DMS153 treated with DMSO at 0.1 percent for 48 hours (cell line): ENCODE measurements at regions not wholly inside any gene's neighbourhood (a gene's known extent, or its start where the extent isn't known, plus 50 kb on each side); places are given as distances from the start of the nearest gene placed in this dataset.
"Not testable (repeated sequence)": the region's sequence is repeated elsewhere in the genome, so short reads cannot be mapped to it uniquely, and the experiment has no call there.

Experiments
- DNase-seq: peaks from one replicate; lab custom pipeline; 2025; ENCODE audit not compliant: unreplicated experiment; lab: John Stamatoyannopoulos, UW

GRCh38 chr3:20517316-20517715, 331.3 kb upstream of the SGO1 start:
- not testable (repeated sequence) for DNase-seq

- no peak for DNase-seq
Measured at GRCh38 chr3:20516311-20516710, 330.3 kb upstream of the SGO1 start.

- DNase-seq = no peak
Measured at GRCh38 chr3:20515834-20516233, 329.8 kb upstream of the SGO1 start.

GRCh38 chr3:20511863-20512505, 326.0 kb upstream of the SGO1 start:
- peak; percentile 22 for DNase-seq

GRCh38 chr3:20510396-20510795, 324.4 kb upstream of the SGO1 start:
- no peak for DNase-seq

GRCh38 chr3:20503394-20504082, 317.5 kb upstream of the SGO1 start:
- no peak for DNase-seq

- DNase-seq = no peak
Measured at GRCh38 chr3:20490996-20491395, 305.0 kb upstream of the SGO1 start.

GRCh38 chr3:20488151-20488550, 302.1 kb upstream of the SGO1 start:
- DNase-seq = no peak

- no peak for DNase-seq
Measured at GRCh38 chr3:20484126-20484525, 298.1 kb upstream of the SGO1 start.

- no peak for DNase-seq
Measured at GRCh38 chr3:20482350-20482749, 296.3 kb upstream of the SGO1 start.

- DNase-seq = no peak
Measured at GRCh38 chr3:20480786-20481365, 294.9 kb upstream of the SGO1 start.

- DNase-seq = no peak
Measured at GRCh38 chr3:20478436-20478835, 292.4 kb upstream of the SGO1 start.

- not testable (repeated sequence) for DNase-seq
Measured at GRCh38 chr3:20464237-20464636, 278.2 kb upstream of the SGO1 start.

GRCh38 chr3:20462723-20463122, 276.7 kb upstream of the SGO1 start:
- DNase-seq = no peak

- DNase-seq = no peak
Measured at GRCh38 chr3:20462226-20462625, 276.2 kb upstream of the SGO1 start.

- no peak for DNase-seq
Measured at GRCh38 chr3:20458994-20459716, 273.1 kb upstream of the SGO1 start.

GRCh38 chr3:20456511-20456910, 270.5 kb upstream of the SGO1 start:
- no peak for DNase-seq

- DNase-seq = no peak
Measured at GRCh38 chr3:20451170-20451569, 265.2 kb upstream of the SGO1 start.

GRCh38 chr3:20450611-20451010, 264.6 kb upstream of the SGO1 start:
- DNase-seq = no peak

GRCh38 chr3:20442846-20443245, 256.8 kb upstream of the SGO1 start:
- DNase-seq = no peak

- DNase-seq = not testable (repeated sequence)
Measured at GRCh38 chr3:20427268-20427667, 241.3 kb upstream of the SGO1 start.

GRCh38 chr3:20425138-20425537, 239.1 kb upstream of the SGO1 start:
- DNase-seq = no peak
